Erythroblast (primary cell): ENCODE measurements at regions not wholly inside any gene's neighbourhood (a gene's known extent, or its start where the extent isn't known, plus 50 kb on each side); places are given as distances from the start of the nearest gene placed in this dataset.

Experiments
- GATA1 ChIP-seq: IDR thresholded peaks from 2 replicates; pipeline ENCODE4 v1.6.1; 2011; ENCODE audit warnings: low read depth, mild to moderate bottlenecking, control low read depth, low read length, moderate library complexity
- POLR2A ChIP-seq: IDR thresholded peaks from 2 replicates; pipeline ENCODE4 v1.6.1; 2011; ENCODE audit warnings: mild to moderate bottlenecking, low read length

DNA sequence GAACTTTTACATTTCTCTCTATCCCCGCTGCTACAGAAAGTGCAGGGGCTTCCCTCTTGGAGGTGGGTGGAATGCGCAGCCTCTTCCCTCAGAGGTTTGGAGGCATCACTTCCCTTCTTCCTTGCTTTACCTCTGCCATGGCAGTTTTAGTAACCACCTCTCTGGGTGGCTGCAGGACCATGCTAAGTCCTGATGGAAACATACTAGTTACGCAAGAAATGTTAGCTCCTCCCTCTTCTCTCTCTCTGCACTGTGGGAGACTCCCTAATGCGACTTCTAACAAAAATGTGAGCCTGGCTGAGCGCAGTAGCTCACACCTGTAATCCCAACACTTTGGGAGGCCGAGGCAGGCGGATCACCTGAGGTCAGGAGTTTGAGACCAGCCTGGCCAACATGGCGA lies 116.8 kb upstream of the RAB6C start:
- TF ChIP-seq POLR2A (no peak), GATA1 (no peak)
